Left kidney (tissue), 1 donor: ENCODE measurements at regions not wholly inside any gene's neighbourhood (a gene's known extent, or its start where the extent isn't known, plus 50 kb on each side); places are given as distances from the start of the nearest gene placed in this dataset.

Source experiments
- DNase-seq: peaks from one replicate; pipeline ENCODE4 v3.0.0-alpha.2; 2013

- DNase-seq, result no peak
Measured at GRCh38 chr4:8754634-8755589, 116.7 kb downstream of the HMX1 start.

GRCh38 chr4:8748236-8748575 is 123.4 kb downstream of the HMX1 start:
- DNase-seq, result no peak

- no peak for DNase-seq
Measured at GRCh38 chr4:8747467-8748235, 124.0 kb downstream of the HMX1 start.

GRCh38 chr4:8746523-8747466 is 124.8 kb downstream of the HMX1 start:
- DNase-seq, result no peak

- no peak for DNase-seq
Measured at GRCh38 chr4:8745826-8746225, 125.8 kb downstream of the HMX1 start.

- peak; percentile 5 for DNase-seq
Measured at GRCh38 chr4:8745005-8745790, 126.4 kb downstream of the HMX1 start.

GRCh38 chr4:8744083-8744805 is 127.4 kb downstream of the HMX1 start:
- DNase-seq, result no peak

- no peak for DNase-seq
Measured at GRCh38 chr4:8742546-8742945, 129.1 kb downstream of the HMX1 start.

GRCh38 chr4:8741513-8742226 is 130.0 kb downstream of the HMX1 start:
- no peak for DNase-seq

- no peak for DNase-seq
Measured at GRCh38 chr4:8740666-8741395, 130.8 kb downstream of the HMX1 start.

- no peak for DNase-seq
Measured at GRCh38 chr4:8739820-8740665, 131.6 kb downstream of the HMX1 start.

GRCh38 chr4:8739317-8739716 is 132.3 kb downstream of the HMX1 start:
- DNase-seq, result no peak

GRCh38 chr4:8738471-8738931 is 133.1 kb downstream of the HMX1 start:
- no peak for DNase-seq

GRCh38 chr4:8737601-8738279 is 133.9 kb downstream of the HMX1 start:
- no peak for DNase-seq

GRCh38 chr4:8737075-8737474 is 134.6 kb downstream of the HMX1 start:
- DNase-seq, result no peak

- no peak for DNase-seq
Measured at GRCh38 chr4:8736090-8736825, 135.4 kb downstream of the HMX1 start.
